HAP-1 (cell line): ENCODE measurements at regions not wholly inside any gene's neighbourhood (a gene's known extent, or its start where the extent isn't known, plus 50 kb on each side); places are given as distances from the start of the nearest gene placed in this dataset.

Source experiments
- DNase-seq, 2 experiments: peaks; one replicate each; pipeline ENCODE4 v3.0.0-alpha.2; 2016 to 2020; ENCODE audit warnings: low spot score in 2 of 2
- H3K27me3 ChIP-seq: fragments of 250-450 bp; sonication (Bioruptor Pico); 2 replicates; pipeline ENCODE4 v1.5.1; 2020; ENCODE audit warnings: low read depth, mild to moderate bottlenecking, moderate library complexity
- H3K36me3 ChIP-seq: fragments of 250-450 bp; sonication (Bioruptor Pico); replicated peaks from 2 replicates; pipeline ENCODE4 v1.5.1; 2020; ENCODE audit warnings: mild to moderate bottlenecking
- H3K4me1 ChIP-seq: fragments of 250-450 bp; sonication (Bioruptor Pico); 2 replicates; pipeline ENCODE4 v1.5.1; 2020; ENCODE audit warnings: mild to moderate bottlenecking
- H3K4me3 ChIP-seq: fragments of 250-450 bp; sonication (Bioruptor Pico); 2 replicates; pipeline ENCODE4 v1.5.1; 2020; ENCODE audit warnings: mild to moderate bottlenecking, moderate library complexity
- H3K9me3 ChIP-seq: fragments of 250-450 bp; sonication (Bioruptor Pico); 2 replicates; pipeline ENCODE4 v1.5.1; 2020; ENCODE audit warnings: mild to moderate bottlenecking, moderate library complexity
- in situ Hi-C: fragments of 300-500 bp; cut with MboI; formaldehyde crosslinking; loops from 3 replicates; pipeline ENCODE4 v1.14.3; 2020; ENCODE audit warnings: low sequenced_read_pairs, inconsistent platforms, mixed read lengths

DNA sequence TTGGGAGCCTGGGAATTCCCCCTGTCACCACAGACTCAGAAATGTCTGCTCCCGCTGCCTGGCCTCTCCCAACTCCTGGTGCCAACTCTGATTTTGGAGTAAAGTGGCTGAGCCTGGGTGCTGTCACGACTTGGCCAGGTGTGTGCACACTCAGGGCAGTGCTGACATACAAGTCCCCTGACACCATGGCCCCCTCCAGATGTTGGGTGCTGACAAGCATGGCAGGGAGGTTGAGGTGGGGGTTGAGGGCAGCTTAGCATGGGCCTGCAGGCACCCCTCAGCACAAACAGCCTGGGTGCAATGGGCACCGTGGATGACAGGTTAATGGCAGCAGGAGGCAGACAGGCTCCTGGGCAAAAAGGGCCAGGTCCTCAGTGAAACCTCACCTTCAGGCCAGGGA lies 511.2 kb downstream of the SQOR start:
- Histone ChIP-seq H3K9me3 (no peaks in the 10 kb centered on the region), H3K4me1 (no peaks in the 10 kb centered on the region), H3K4me3 (no peak overlapping the region), H3K36me3 (no peaks in the 10 kb centered on the region), H3K27me3 (no peaks in the 10 kb centered on the region)
- no peak for DNase-seq
- in situ Hi-C loops, result no loop called here

DNA sequence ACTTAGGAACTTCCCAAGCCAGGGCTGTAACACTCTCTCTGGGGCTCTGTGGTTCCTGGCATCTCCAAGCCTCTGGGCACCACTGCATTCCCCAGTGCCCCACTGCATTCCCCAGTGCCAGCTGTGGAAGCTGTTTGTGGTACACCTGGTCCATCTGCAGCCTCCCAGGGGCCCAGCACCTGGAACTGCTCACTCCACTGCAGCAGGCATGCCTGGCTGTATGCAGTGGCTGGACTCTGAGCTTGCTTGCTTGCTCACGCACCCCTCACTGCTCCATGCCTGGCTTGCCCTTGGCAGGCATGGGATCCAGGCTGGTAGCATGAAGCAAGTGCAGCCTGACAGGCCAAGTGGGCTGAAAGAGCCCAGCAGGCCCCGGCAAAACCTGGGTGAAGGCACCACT lies 512.1 kb downstream of the SQOR start:
- Histone ChIP-seq H3K9me3 (no peaks in the 10 kb centered on the region), H3K4me1 (no peaks in the 10 kb centered on the region), H3K4me3 (no peak overlapping the region), H3K36me3 (no peaks in the 10 kb centered on the region), H3K27me3 (no peaks in the 10 kb centered on the region)
- DNase-seq, result no peak
- in situ Hi-C loops, result no loop called here

DNA sequence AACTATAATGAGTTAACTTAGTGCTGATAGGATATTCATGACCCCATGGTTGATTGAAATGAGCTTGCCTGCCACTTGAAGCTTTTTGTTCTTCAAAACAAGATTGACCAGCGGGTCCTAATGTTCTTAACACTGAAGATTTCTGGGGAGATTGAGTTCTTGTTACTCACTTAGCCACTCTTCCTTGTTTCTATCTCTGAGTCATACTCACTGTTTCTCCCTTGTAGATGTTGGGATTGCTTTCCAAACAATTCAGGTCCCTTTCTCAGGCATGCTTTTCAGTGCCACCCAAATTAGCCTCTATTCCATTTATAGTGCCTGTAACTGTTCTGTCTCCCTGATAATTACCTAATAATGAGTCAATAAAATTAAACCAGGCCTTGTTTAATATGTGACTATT lies 517.0 kb downstream of the SQOR start:
- Histone ChIP-seq H3K36me3 (no peaks in the 10 kb centered on the region), H3K4me3 (no peak overlapping the region), H3K4me1 (no peaks in the 10 kb centered on the region), H3K9me3 (no peaks in the 10 kb centered on the region), H3K27me3 (no peaks in the 10 kb centered on the region)
- DNase-seq, result no peak
- in situ Hi-C loops, result no loop called here

DNA sequence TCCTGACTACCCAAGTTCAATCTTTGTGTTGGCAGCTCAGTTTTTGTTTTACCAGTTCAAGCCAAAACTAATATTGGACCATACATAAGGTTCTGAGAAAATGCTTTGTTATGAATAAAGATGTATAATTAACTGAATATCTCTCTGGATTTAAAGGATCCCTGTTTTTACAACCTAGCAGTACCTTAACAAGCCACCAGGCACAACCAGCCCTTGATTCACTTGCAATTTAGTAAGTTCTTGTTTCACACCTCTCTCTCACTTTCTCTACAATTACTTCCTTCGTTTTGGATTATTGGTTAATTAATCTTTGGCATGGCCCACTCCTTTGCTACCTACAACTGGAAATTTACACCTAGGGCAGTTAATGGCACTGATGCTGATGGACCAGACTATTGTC lies 531.9 kb downstream of the SQOR start:
- Histone ChIP-seq H3K36me3 (no peaks in the 10 kb centered on the region), H3K4me1 (no peaks in the 10 kb centered on the region), H3K9me3 (no peaks in the 10 kb centered on the region), H3K27me3 (no peaks in the 10 kb centered on the region), H3K4me3 (no peak overlapping the region)
- DNase-seq, result no peak
- in situ Hi-C loops, result no loop called here

DNA sequence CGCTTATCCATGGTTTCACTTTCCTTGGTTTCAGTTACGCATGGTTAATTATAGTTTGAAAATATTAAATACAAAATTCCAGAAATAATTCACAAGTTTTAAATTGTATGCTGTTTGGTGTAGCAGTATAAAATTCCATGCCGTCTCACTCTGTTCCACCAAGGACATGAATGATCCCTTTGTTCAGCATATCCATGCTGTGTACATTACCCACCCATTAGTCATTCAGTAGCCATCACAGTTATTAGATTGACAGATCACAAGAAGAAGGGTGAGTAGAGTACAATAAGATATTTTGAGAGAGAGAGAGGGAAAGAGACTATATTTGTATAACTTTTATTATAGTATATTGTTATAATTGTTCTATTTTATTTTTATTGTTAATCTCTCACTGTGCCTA lies 535.5 kb downstream of the SQOR start:
- Histone ChIP-seq H3K36me3 (no peaks in the 10 kb centered on the region), H3K4me3 (no peak overlapping the region), H3K9me3 (no peaks in the 10 kb centered on the region; the same call in 1 of the 2 replicates), H3K4me1 (no peaks in the 10 kb centered on the region), H3K27me3 (no peaks in the 10 kb centered on the region)
- DNase-seq, result no peak
- in situ Hi-C loops, result no loop called here

DNA sequence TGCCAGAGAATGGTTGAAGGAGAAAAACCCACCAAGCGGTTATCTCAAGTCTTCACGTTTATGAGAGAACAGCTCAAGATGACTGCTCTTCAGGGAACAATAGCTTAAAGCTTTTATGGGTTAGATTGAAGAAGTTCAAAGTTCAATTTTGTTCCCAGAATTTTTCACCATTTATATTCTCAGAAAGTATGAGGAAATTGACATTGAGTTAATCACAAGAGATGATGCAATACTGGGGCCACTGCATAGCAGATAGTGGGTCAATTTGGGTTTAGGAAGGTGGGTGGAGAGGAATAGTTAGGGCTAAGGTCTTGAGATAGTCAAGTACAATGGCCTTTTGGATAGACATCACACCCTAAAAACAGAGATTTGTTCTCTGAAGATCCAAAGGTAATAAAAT lies 539.3 kb downstream of the SQOR start:
- Histone ChIP-seq H3K4me3 (no peak overlapping the region), H3K36me3 (no peaks in the 10 kb centered on the region), H3K9me3 (no peaks in the 10 kb centered on the region; the same call in 1 of the 2 replicates), H3K27me3 (no peaks in the 10 kb centered on the region), H3K4me1 (no peaks in the 10 kb centered on the region)
- no peak for DNase-seq
- in situ Hi-C loops, result no loop called here

DNA sequence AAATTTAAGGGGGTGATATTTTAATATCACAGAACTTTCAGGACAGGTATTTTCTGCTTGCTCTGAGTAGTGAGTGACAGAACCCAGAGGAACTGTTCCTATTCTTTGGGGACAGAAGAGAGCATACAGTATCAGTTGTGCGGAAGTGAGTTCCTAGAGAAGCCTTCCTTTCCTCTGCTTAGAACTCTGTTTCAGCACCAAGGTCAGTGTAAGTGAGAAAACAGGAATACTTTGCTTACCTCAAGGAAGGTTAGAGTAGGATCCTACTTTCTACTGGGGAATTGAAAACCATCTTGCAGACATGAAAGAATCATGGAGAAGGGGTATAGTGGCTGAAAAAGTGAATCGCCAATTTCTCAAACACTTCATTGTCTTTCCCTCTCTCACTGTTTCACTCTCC lies 542.4 kb downstream of the SQOR start:
- Histone ChIP-seq H3K9me3 (no peaks in the 10 kb centered on the region; the same call in 1 of the 2 replicates), H3K27me3 (no peaks in the 10 kb centered on the region), H3K4me3 (no peak overlapping the region), H3K36me3 (no peaks in the 10 kb centered on the region), H3K4me1 (no peaks in the 10 kb centered on the region)
- in situ Hi-C loops, result no loop called here
- DNase-seq, result no peak

DNA sequence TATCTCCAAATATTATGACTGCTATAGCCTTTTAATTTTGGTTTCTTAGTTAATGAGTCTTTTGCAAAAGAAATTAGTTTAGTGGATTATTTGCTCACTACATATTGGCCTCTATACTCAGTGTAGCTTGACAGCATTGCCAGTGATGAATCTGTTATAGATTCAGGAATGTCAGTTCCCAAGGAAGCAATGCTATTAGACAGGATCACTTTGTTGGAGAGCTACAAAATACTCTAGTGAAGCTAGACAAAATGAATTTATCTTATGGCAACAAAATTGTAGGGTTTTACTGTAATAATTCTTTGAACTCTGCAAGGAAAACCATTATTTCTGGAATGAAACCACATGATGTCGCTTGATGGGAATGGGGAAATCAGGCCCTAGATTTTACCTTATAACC lies 543.3 kb downstream of the SQOR start:
- no peaks in the 10 kb centered on the region for H3K27me3 ChIP-seq
- H3K9me3 ChIP-seq, result no peaks in the 10 kb centered on the region; the same call in 1 of the 2 replicates
- no peak overlapping the region for H3K4me3 ChIP-seq
- no peak for DNase-seq
- no peaks in the 10 kb centered on the region for H3K4me1 ChIP-seq
- in situ Hi-C loops, result no loop called here
- H3K36me3 ChIP-seq, result no peaks in the 10 kb centered on the region

DNA sequence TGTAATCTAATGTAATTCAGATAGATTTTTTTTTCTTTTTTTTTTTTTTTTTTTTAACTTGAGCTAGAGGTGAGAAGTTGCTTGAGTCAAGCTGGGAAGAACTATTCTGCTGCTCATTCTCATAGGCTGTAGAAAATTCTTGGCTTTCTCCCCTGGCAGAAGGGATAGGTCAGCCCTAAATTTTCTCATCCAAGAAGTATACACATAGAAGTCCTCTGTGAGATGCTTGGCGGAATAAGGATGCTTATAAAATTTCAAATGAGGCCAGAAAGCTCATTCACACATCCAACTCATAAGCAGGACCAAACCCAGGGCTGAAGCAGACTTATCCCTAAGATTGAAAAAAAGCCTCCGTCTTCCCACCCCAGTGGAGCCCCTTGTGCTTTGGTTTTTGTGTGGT lies 572.5 kb downstream of the SQOR start:
- in situ Hi-C loops, result no loop called here
- no peaks in the 10 kb centered on the region for H3K9me3 ChIP-seq
- H3K27me3 ChIP-seq, result no peaks in the 10 kb centered on the region
- no peaks in the 10 kb centered on the region for H3K36me3 ChIP-seq
- no peak overlapping the region for H3K4me3 ChIP-seq
- DNase-seq, result no peak
- no peaks in the 10 kb centered on the region for H3K4me1 ChIP-seq

DNA sequence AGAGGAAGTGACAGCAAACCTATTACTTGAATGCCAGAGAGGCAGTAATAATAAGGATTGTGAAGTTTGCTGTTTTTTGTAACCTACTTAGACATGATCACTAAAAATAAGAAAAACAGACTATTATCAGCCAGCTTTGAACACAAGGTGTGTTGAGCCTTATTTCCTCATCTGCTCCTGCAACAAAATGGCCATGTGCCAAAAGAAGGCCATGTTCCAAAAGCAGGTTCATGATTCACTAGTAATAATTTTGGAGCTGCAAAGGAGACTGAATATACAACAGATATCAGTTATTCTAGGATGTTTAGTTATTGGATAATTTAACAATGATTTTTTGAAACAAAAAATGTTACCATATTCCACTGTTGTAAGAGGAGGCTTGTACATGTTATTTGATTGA lies 578.7 kb downstream of the SQOR start:
- Histone ChIP-seq H3K4me3 (no peak overlapping the region), H3K9me3 (no peaks in the 10 kb centered on the region), H3K27me3 (no peaks in the 10 kb centered on the region), H3K4me1 (no peaks in the 10 kb centered on the region), H3K36me3 (no peaks in the 10 kb centered on the region)
- no peak for DNase-seq
- in situ Hi-C loops, result no loop called here

DNA sequence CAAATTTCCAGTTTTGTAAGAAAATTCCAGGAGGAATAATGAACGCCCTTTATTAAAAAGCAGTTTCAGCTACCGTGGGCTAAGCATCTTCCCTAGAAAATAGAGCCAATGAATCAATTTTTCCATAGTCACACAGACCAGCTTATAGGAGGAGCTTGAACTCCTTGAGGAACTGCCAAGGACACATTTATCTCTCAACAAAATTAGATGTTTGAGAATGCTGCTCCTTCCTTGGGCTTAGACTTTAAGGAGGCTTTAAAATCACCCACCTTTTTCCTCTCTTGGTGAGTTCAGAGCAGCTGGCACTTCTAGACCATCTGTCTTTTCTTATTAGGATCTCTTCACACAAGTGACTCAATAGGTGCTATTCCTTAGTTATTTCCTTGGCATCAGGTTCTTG lies 588.0 kb downstream of the SQOR start:
- H3K27me3 ChIP-seq, result no peaks in the 10 kb centered on the region
- DNase-seq, result no peak
- no peaks in the 10 kb centered on the region; the same call in 1 of the 2 replicates for H3K9me3 ChIP-seq
- in situ Hi-C loops, result no loop called here
- no peak overlapping the region for H3K4me3 ChIP-seq
- H3K4me1 ChIP-seq, result no peaks in the 10 kb centered on the region
- H3K36me3 ChIP-seq, result no peaks in the 10 kb centered on the region

DNA sequence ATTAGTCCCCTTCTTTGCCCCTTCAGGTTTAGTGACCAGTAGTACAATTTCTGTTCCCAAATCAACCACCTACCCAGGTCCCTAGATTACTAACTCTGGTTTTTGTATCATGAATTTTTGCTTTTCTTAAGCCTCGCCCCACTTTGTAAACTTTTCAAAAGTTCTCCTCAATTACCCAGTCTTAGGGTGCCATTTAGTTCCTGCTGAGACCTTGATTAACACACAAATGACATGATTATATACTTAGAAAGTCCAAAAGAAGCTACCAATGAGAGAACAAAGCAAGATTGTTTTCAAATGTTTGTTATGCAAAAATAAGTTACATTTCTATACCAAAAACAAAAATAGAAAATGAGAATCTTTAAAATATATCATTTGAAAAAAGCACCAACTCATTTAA lies 594.4 kb downstream of the SQOR start:
- Histone ChIP-seq H3K36me3 (no peaks in the 10 kb centered on the region), H3K27me3 (no peaks in the 10 kb centered on the region), H3K4me3 (no peak overlapping the region), H3K4me1 (no peaks in the 10 kb centered on the region), H3K9me3 (no peaks in the 10 kb centered on the region)
- DNase-seq, result no peak
- in situ Hi-C loops, result no loop called here

DNA sequence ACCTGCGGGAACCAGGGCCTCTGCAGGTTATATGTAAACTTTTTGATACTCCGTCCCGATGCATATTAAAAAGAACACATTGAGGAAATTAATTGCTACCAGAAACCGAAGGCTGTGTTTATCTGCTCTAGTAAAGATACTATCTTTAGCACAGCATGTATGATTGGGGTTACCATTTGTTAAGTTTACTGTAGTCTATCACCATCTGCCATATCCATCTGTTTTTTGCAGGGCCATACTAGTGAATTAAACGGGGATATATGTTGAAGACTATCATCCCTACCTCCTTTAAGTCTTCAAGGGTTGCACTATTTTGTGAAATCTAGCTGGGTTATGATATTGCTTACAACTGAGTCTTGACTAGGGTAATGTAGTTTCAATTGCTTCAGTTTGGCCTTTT lies 597.0 kb downstream of the SQOR start:
- Histone ChIP-seq H3K4me1 (no peaks in the 10 kb centered on the region), H3K27me3 (no peaks in the 10 kb centered on the region), H3K9me3 (no peaks in the 10 kb centered on the region), H3K36me3 (no peaks in the 10 kb centered on the region), H3K4me3 (no peak overlapping the region)
- in situ Hi-C loops, result no loop called here
- no peak for DNase-seq

DNA sequence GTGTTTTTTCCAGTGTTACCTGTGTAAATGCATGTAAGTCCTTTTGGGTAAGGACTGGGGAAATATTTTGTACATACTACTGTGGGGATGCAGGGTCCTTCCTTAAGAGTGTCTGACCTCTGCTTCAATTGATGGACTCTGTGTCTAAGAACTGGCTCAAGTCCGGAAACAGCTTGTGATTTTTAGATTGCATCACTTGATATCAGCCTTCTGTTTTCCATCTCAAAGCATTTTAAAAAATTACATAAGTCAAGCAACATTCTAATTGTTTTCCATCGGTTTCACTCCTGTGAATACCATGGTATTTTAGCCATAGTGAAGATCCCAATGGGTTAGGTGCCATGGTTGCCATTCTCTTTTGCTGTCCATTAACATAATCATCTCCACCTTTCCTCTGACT lies 597.6 kb downstream of the SQOR start:
- Histone ChIP-seq H3K9me3 (no peaks in the 10 kb centered on the region), H3K4me1 (no peaks in the 10 kb centered on the region), H3K27me3 (no peaks in the 10 kb centered on the region), H3K36me3 (no peaks in the 10 kb centered on the region), H3K4me3 (no peak overlapping the region)
- in situ Hi-C loops, result no loop called here
- no peak for DNase-seq

DNA sequence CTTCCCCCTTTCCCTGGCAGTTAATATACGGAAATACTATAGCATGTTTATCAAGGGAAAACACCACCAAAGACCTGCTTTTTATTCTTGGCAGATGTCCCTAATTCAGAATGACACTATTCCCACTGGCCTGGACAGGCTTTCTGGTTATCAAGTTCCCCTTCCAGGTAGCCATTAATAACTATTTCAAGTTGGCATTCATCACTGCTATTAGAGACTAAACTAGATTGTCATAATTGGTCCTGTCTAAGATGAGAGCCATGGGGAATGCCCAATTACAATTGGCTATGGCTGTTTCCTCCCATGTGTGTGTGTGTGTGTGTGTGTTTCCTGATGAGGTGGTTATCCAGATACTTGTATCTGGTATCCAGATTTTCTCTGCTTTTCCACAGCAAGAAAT lies 608.1 kb downstream of the SQOR start:
- Histone ChIP-seq H3K27me3 (no peaks in the 10 kb centered on the region), H3K4me1 (no peaks in the 10 kb centered on the region), H3K9me3 (no peaks in the 10 kb centered on the region), H3K4me3 (no peak overlapping the region), H3K36me3 (no peaks in the 10 kb centered on the region)
- in situ Hi-C loops, result no loop called here
- no peak for DNase-seq
